ENCODE measurements at regions not wholly inside any gene's neighbourhood (a gene's known extent, or its start where the extent isn't known, plus 50 kb on each side); places are given as distances from the start of the nearest gene placed in this dataset.
"Not testable (repeated sequence)": the region's sequence is repeated elsewhere in the genome, so short reads cannot be mapped to it uniquely, and the experiment has no call there.

- Histone ChIP-seq H3K23ac (ENCODE audit: low read length in 2 of 2) (no peak overlapping the region), H2AK5ac (ENCODE audit: low read length, severe bottlenecking) (no peak overlapping the region), H3K27me3 (ENCODE audit: control insufficient read depth in 1 of 2, insufficient read depth in 1 of 2, low read length in 2 of 2) (no peaks in the 10 kb centered on the region), H3K4me3 (ENCODE audit: insufficient read depth in 1 of 2, low read depth in 1 of 2, low read length in 2 of 2) (no peak overlapping the region), H2AFZ (ENCODE audit: low read depth, low read length) (no peak overlapping the region), H3K9me3 (ENCODE audit: control insufficient read depth, low read length) (no peaks in the 10 kb centered on the region), H3K14ac (ENCODE audit: low read length in 2 of 2) (no peak overlapping the region), H2BK5ac (ENCODE audit: low read depth, low read length, poor library complexity, severe bottlenecking) (no peak overlapping the region), H2BK15ac (ENCODE audit: low read depth, poor library complexity, severe bottlenecking) (no peak overlapping the region), H3K4ac (ENCODE audit: low read depth in 1 of 2, low read length in 2 of 2) (no peak overlapping the region), H2BK12ac (ENCODE audit: low read length in 2 of 2) (no peak overlapping the region), H3K9ac (ENCODE audit: low read length) (no peak overlapping the region), H3K4me2 (ENCODE audit: low read length, poor library complexity, severe bottlenecking) (no peak overlapping the region), H2BK120ac (ENCODE audit: low read depth, low read length) (no peak overlapping the region), H3K36me3 (ENCODE audit: control insufficient read depth in 1 of 2, insufficient read depth in 2 of 2, low read depth in 1 of 2, low read length in 2 of 2) (no peaks in the 10 kb centered on the region), H3K27ac (ENCODE audit: low read length, poor library complexity, severe bottlenecking) (no peak overlapping the region), H4K91ac (ENCODE audit: low read length) (no peak overlapping the region), H3K4me1 (ENCODE audit: control insufficient read depth, insufficient read depth, low read depth, low read length) (no peaks in the 10 kb centered on the region), H3K18ac (ENCODE audit: low read depth in 1 of 2, low read length in 2 of 2) (no peak overlapping the region), H4K8ac (ENCODE audit: low read length) (no peak overlapping the region), H3K79me1 (replicated peaks; ENCODE audit: low read length, poor library complexity, severe bottlenecking) (no peaks in the 10 kb centered on the region)
- no peak for DNase-seq
- whole genome bisulfite sequencing = 77% methylated on average over 7 of the region's 7 CpGs
These were observed 287.2 kb upstream of the RNF32 start for GRCh38 chr7:156353352-156353751.

GRCh38 chr7:156347703-156348248, 292.8 kb upstream of the RNF32 start:
- H3K9me3 ChIP-seq (ENCODE audit: control insufficient read depth, low read length); H2BK12ac ChIP-seq (ENCODE audit: low read length in 2 of 2); H4K91ac ChIP-seq (ENCODE audit: low read length); DNase-seq; H3K4me1 ChIP-seq (ENCODE audit: control insufficient read depth, insufficient read depth, low read depth, low read length); H3K9ac ChIP-seq (ENCODE audit: low read length); H3K36me3 ChIP-seq (ENCODE audit: control insufficient read depth in 1 of 2, insufficient read depth in 2 of 2, low read depth in 1 of 2, low read length in 2 of 2); H3K27me3 ChIP-seq (ENCODE audit: control insufficient read depth in 1 of 2, insufficient read depth in 1 of 2, low read length in 2 of 2); H2AK5ac ChIP-seq (ENCODE audit: low read length, severe bottlenecking); H3K4me3 ChIP-seq (ENCODE audit: insufficient read depth in 1 of 2, low read depth in 1 of 2, low read length in 2 of 2); H3K18ac ChIP-seq (ENCODE audit: low read depth in 1 of 2, low read length in 2 of 2); H3K14ac ChIP-seq (ENCODE audit: low read length in 2 of 2); H3K4me2 ChIP-seq (ENCODE audit: low read length, poor library complexity, severe bottlenecking); H3K27ac ChIP-seq (ENCODE audit: low read length, poor library complexity, severe bottlenecking); H4K8ac ChIP-seq (ENCODE audit: low read length); H3K23ac ChIP-seq (ENCODE audit: low read length in 2 of 2); H2BK120ac ChIP-seq (ENCODE audit: low read depth, low read length); H2BK5ac ChIP-seq (ENCODE audit: low read depth, low read length, poor library complexity, severe bottlenecking); H3K4ac ChIP-seq (ENCODE audit: low read depth in 1 of 2, low read length in 2 of 2); H3K79me1 ChIP-seq (replicated peaks; ENCODE audit: low read length, poor library complexity, severe bottlenecking); H2BK15ac ChIP-seq (ENCODE audit: low read depth, poor library complexity, severe bottlenecking); H2AFZ ChIP-seq (ENCODE audit: low read depth, low read length): not testable (repeated sequence)
- WGBS = 91% methylated on average over 23 of the region's 25 CpGs

GRCh38 chr7:156347132-156347531, 293.4 kb upstream of the RNF32 start:
- H3K23ac ChIP-seq (ENCODE audit: low read length in 2 of 2) = no peak overlapping the region
- H3K27me3 ChIP-seq (ENCODE audit: control insufficient read depth in 1 of 2, insufficient read depth in 1 of 2, low read length in 2 of 2) = no peaks in the 10 kb centered on the region
- no peak overlapping the region for H2AK5ac ChIP-seq (ENCODE audit: low read length, severe bottlenecking)
- no peak overlapping the region for H2BK5ac ChIP-seq (ENCODE audit: low read depth, low read length, poor library complexity, severe bottlenecking)
- no peak overlapping the region for H2BK12ac ChIP-seq (ENCODE audit: low read length in 2 of 2)
- no peak overlapping the region for H3K4ac ChIP-seq (ENCODE audit: low read depth in 1 of 2, low read length in 2 of 2)
- no peak overlapping the region for H3K18ac ChIP-seq (ENCODE audit: low read depth in 1 of 2, low read length in 2 of 2)
- H2AFZ ChIP-seq (ENCODE audit: low read depth, low read length) = no peak overlapping the region
- DNase-seq = no peak
- H3K9me3 ChIP-seq (ENCODE audit: control insufficient read depth, low read length) = peaks cover 10% of the 10 kb centered on the region
- H3K14ac ChIP-seq (ENCODE audit: low read length in 2 of 2) = no peak overlapping the region
- H4K8ac ChIP-seq (ENCODE audit: low read length) = no peak overlapping the region
- WGBS = 68% methylated on average over 12 of the region's 12 CpGs
- H3K9ac ChIP-seq (ENCODE audit: low read length) = no peak overlapping the region
- H3K4me1 ChIP-seq (ENCODE audit: control insufficient read depth, insufficient read depth, low read depth, low read length) = no peaks in the 10 kb centered on the region
- no peaks in the 10 kb centered on the region for H3K36me3 ChIP-seq (ENCODE audit: control insufficient read depth in 1 of 2, insufficient read depth in 2 of 2, low read depth in 1 of 2, low read length in 2 of 2)
- no peak overlapping the region for H3K4me3 ChIP-seq (ENCODE audit: insufficient read depth in 1 of 2, low read depth in 1 of 2, low read length in 2 of 2)
- H3K79me1 ChIP-seq (replicated peaks; ENCODE audit: low read length, poor library complexity, severe bottlenecking) = no peaks in the 10 kb centered on the region
- no peak overlapping the region for H2BK15ac ChIP-seq (ENCODE audit: low read depth, poor library complexity, severe bottlenecking)
- H4K91ac ChIP-seq (ENCODE audit: low read length) = no peak overlapping the region
- no peak overlapping the region for H2BK120ac ChIP-seq (ENCODE audit: low read depth, low read length)
- H3K4me2 ChIP-seq (ENCODE audit: low read length, poor library complexity, severe bottlenecking) = no peak overlapping the region
- no peak overlapping the region for H3K27ac ChIP-seq (ENCODE audit: low read length, poor library complexity, severe bottlenecking)

GRCh38 chr7:156344595-156344994, 296.0 kb upstream of the RNF32 start:
- Histone ChIP-seq H3K4ac (ENCODE audit: low read depth in 1 of 2, low read length in 2 of 2) (no peak overlapping the region), H4K8ac (ENCODE audit: low read length) (no peak overlapping the region), H3K4me3 (ENCODE audit: insufficient read depth in 1 of 2, low read depth in 1 of 2, low read length in 2 of 2) (no peak overlapping the region), H2AFZ (ENCODE audit: low read depth, low read length) (no peak overlapping the region), H3K23ac (ENCODE audit: low read length in 2 of 2) (no peak overlapping the region), H4K91ac (ENCODE audit: low read length) (no peak overlapping the region), H3K27ac (ENCODE audit: low read length, poor library complexity, severe bottlenecking) (no peak overlapping the region), H3K9ac (ENCODE audit: low read length) (no peak overlapping the region), H3K4me1 (ENCODE audit: control insufficient read depth, insufficient read depth, low read depth, low read length) (no peaks in the 10 kb centered on the region), H2BK15ac (ENCODE audit: low read depth, poor library complexity, severe bottlenecking) (no peak overlapping the region), H2BK120ac (ENCODE audit: low read depth, low read length) (no peak overlapping the region), H3K4me2 (ENCODE audit: low read length, poor library complexity, severe bottlenecking) (no peak overlapping the region), H2BK5ac (ENCODE audit: low read depth, low read length, poor library complexity, severe bottlenecking) (no peak overlapping the region), H3K9me3 (ENCODE audit: control insufficient read depth, low read length) (peaks cover 11% of the 10 kb centered on the region), H3K36me3 (ENCODE audit: control insufficient read depth in 1 of 2, insufficient read depth in 2 of 2, low read depth in 1 of 2, low read length in 2 of 2) (no peaks in the 10 kb centered on the region), H3K79me1 (replicated peaks; ENCODE audit: low read length, poor library complexity, severe bottlenecking) (no peaks in the 10 kb centered on the region), H3K18ac (ENCODE audit: low read depth in 1 of 2, low read length in 2 of 2) (no peak overlapping the region), H2BK12ac (ENCODE audit: low read length in 2 of 2) (no peak overlapping the region), H3K14ac (ENCODE audit: low read length in 2 of 2) (no peak overlapping the region), H3K27me3 (ENCODE audit: control insufficient read depth in 1 of 2, insufficient read depth in 1 of 2, low read length in 2 of 2) (no peaks in the 10 kb centered on the region), H2AK5ac (ENCODE audit: low read length, severe bottlenecking) (no peak overlapping the region)
- WGBS = 81% methylated on average over 3 of the region's 3 CpGs
- DNase-seq = no peak

All from mesenchymal stem cell (in vitro differentiated cells and primary cell).